ENCODE measurements at regions not wholly inside any gene's neighbourhood (a gene's known extent, or its start where the extent isn't known, plus 50 kb on each side); places are given as distances from the start of the nearest gene placed in this dataset.

- TF ChIP-seq, protein P1, sequence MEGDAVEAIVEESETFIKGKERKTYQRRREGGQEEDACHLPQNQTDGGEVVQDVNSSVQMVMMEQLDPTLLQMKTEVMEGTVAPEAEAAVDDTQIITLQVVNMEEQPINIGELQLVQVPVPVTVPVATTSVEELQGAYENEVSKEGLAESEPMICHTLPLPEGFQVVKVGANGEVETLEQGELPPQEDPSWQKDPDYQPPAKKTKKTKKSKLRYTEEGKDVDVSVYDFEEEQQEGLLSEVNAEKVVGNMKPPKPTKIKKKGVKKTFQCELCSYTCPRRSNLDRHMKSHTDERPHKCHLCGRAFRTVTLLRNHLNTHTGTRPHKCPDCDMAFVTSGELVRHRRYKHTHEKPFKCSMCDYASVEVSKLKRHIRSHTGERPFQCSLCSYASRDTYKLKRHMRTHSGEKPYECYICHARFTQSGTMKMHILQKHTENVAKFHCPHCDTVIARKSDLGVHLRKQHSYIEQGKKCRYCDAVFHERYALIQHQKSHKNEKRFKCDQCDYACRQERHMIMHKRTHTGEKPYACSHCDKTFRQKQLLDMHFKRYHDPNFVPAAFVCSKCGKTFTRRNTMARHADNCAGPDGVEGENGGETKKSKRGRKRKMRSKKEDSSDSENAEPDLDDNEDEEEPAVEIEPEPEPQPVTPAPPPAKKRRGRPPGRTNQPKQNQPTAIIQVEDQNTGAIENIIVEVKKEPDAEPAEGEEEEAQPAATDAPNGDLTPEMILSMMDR (IDR thresholded peaks at IDR 0.05) = no peak
- no peak for TF ChIP-seq ZFX (IDR thresholded peaks at IDR 0.05; ENCODE audit: borderline replicate concordance)
Measured at GRCh38 chr1:88472298-88472697, 211.8 kb upstream of the PKN2 start.
